ENCODE measurements at regions not wholly inside any gene's neighbourhood (a gene's known extent, or its start where the extent isn't known, plus 50 kb on each side); places are given as distances from the start of the nearest gene placed in this dataset.

DNA sequence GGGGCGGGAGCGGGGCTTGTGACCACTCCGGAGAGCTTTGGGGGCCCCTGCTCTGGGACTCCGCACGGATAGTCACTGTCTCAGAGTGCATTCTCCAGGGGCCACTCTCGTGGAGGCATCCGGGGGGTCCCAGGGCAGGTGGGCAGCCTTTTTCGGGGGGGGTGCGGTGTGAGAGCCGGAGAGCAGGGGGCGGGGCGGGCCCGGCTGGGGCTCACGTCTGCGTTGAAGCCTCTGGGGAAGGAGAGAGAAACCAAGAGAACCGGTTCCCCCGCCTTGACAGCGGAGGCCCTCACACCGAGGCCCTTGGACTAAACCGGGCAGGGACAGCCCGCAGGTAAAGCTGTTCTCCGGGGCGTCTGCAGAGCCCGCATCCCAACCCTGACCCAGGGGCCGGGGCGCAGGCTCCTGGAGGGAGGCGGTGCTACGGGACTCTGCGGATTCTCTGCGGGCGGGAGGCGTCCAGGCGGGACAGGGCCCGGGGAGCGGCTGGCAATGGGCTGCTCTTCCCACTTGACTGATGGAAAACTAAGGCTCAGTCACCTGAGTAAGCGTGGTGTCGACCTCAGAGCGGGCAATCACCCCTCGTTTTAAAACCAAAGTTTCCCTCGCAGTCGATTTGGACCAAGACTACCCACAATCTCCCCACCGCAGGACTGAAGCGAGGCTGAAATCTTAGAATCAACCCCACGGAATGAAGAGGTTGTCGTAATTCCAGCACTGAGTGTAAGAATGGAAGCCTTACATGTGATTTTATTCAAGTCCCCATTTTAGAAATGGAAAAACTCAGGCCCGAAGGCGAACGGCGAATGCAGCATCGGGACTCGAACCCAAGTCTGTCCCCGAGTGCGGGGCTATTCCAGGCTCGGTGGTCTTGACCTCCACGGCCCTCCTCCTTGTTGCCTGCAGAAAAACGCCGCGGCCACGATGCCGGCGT is 49.6 kb upstream of the AMZ2 start:
- no peak overlapping the region for H3K27ac ChIP-seq (ENCODE audit: low read depth in 1 of 3, low read length in 2 of 3)
- peaks cover 0 to 3% of the 10 kb centered on the region in 2 donors for H3K9me3 ChIP-seq (ENCODE audit: control insufficient read depth in 2 of 2, insufficient read depth in 1 of 2, low read depth in 1 of 2, low read length in 1 of 2)
- peaks cover 0 to 19% (median 0%) of the 10 kb centered on the region in 3 donors for H3K4me1 ChIP-seq (ENCODE audit: control insufficient read depth in 3 of 3, insufficient read depth in 2 of 3, low read depth in 1 of 3, low read length in 2 of 3)
- H3K36me3 ChIP-seq (ENCODE audit: control insufficient read depth in 3 of 3, insufficient read depth in 2 of 3, low read depth in 1 of 3, low read length in 3 of 3) = no peaks in the 10 kb centered on the region
- peaks cover 8 to 78% (median 23%) of the 10 kb centered on the region in 3 donors for H3K27me3 ChIP-seq (ENCODE audit: control insufficient read depth in 3 of 3, insufficient read depth in 3 of 3, low read length in 3 of 3)
- FAIRE-seq (no peak), DNase-seq (peak in 1 of 2 donors; percentile 50)
- 9 to 20% (median 13%) methylated on average over 46 to 61 of the region's 61 CpGs for WGBS, 3 donors
- peak overlapping the region in 1 of 3 donors; percentile 49 for H3K4me3 ChIP-seq (ENCODE audit: low read depth in 1 of 3, low read length in 3 of 3)
